NCI-H2081 (cell line): ENCODE measurements at regions not wholly inside any gene's neighbourhood (a gene's known extent, or its start where the extent isn't known, plus 50 kb on each side); places are given as distances from the start of the nearest gene placed in this dataset.
"Not testable (repeated sequence)": the region's sequence is repeated elsewhere in the genome, so short reads cannot be mapped to it uniquely, and the experiment has no call there.

Experiments used
- DNase-seq, 2 experiments: peaks; one replicate each; lab custom pipeline; 2025; lab: John Stamatoyannopoulos, UW

DNA sequence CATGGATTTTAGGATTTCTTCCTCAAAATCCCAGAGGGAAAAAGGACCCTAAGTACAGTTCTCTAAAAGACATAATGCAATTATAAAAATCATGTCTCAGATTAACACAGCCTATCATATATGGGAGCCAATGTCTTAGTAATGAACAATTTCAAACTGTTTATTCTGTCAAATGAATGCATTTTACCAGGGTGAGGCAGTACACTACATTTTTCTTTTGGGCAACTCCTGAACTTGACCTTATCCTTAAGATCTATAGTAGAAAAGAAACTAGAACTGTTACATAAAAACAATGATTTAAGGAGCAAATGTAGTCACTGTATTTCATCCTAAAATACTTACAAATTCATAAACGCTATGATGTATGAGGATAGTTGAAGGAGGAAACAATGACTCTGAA lies 226.3 kb upstream of the B3GALT2 start:
- DNase-seq = no peak

DNA sequence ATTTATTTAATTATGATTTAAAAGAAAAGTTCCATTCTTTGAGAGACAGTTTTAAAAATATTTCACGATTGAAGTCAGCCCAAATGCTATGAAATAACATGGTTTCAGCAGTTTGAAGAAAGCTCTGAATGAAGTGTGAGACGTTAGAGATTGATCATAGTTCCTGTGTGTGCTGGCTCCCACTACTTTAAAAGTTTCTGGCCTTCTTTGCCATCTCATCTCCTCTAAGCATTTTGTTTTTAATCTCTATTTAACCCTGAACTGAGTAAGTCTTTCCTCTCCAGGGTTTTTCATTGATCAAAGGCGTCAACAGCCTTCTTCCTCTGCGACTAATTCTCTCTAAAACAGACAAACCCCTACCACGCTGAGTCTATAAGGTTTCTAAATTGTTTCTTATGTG lies 225.3 kb upstream of the B3GALT2 start:
- DNase-seq = no peak

DNA sequence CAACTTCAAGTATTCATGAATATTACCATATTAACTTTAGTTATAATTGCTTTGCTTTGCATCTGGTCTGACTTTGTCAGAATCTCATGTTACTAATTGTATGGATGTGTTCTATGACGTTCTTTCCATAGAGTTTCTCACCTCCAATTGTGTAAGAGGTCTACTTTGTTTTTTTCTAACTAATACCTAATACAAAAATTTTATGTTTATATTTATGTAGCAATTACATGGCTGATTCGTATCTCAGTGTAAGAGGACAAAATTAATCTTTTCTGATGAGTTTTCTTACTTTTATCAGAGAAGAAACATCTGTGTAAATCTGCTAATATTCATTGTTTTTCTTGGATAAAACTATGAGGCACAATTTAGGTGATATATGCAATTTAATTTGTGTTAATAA lies 224.8 kb upstream of the B3GALT2 start:
- DNase-seq = no peak

DNA sequence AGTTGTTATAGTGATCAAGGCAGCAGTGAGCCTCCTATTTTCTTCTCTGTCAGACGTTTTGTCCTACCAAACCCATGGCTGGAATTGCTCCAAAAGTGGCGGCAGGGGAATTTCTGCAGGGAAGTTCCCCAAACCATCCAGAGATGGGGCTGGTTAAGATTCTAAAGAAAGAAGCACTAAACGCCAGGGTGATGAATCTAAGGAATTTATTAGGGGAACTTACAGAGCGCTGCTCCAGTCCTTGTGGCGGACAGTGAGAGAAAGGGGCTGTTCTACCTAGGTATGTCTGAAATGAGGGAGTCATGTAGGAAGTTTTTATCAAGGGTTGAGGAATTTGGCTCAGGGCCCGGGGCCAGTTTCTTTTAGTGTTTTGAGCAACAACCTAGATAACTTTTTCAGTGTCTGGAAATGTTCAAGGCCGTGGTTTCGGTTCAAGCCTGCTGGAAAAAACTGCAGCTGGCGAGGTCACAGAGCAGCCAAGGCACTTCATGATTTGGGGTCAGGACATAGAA lies 222.4 kb upstream of the B3GALT2 start:
- DNase-seq = no peak

DNA sequence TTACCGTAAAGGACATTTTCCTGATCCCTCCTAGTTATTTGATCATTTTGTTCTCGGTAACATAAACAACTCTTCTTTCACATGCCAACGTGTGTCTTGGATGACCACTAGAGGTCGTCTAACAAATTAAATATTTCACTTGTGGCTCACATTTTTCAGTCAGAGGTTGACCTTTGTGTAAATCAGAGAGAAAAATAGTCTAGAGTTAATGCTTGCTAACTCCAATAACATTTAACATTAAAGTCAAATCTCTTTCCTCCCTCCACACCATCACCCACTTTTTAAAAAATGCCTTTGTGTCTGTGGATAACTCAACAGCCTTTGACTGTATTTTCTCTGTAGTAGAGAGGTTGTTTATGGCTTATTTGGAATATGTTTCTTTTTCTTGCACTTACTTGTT lies 220.5 kb upstream of the B3GALT2 start:
- peak; percentile 57 to 74 for DNase-seq

DNA sequence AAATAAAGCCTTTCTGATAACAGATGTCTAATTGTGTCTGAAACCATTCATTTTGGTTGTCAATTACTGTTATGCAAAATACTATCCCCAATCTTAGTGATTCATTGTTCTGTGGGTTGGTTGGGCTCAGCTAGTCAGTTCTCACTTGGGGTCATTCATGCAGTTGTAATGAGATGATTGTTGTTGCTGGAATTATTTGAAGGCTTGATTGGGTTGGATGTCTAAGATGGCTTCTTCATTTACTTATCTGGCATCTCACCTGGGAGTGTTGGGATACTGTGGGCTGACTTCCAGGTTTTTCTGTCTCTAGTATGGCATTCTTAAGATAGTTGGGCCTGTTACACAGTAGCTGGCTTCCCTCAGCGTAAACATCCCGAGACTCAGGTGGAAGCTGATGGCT lies 217.8 kb upstream of the B3GALT2 start:
- no peak for DNase-seq

DNA sequence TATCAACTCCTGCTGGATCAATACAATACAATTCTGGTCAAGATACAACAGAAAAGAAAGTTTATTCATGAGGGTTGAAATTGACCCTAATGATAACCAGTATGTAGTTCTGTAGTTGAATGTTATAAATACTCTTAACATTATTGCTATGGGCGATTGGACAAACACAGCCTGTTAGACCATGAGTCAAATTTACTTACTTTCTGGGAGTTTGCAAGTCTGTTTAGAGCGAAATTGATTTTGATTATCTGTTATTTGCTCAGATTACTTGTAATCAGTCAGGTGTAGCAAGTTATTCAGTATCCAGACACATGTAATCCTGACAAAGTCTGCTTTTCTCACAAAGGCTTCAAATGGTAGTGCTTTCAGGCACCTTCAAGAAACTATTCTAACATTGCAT lies 216.6 kb upstream of the B3GALT2 start:
- no peak for DNase-seq

DNA sequence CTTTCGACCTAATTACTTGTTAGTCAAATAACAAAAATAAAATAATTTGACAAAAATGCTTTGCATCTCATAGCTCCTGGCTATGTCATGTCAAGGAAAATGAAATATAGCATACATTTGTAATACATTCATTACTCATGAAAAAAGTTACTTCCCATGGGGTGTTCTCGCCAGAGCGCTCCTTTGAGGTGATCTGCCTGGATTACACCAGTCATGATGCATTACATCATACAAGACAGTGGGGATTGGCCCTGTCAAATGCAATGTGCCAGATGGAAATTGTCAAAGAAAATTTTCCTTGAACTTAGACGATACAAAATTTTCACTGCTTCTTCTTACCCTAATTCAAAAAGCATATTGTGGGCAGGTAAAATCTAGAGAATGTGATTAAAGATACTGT lies 215.6 kb upstream of the B3GALT2 start:
- DNase-seq = no peak

DNA sequence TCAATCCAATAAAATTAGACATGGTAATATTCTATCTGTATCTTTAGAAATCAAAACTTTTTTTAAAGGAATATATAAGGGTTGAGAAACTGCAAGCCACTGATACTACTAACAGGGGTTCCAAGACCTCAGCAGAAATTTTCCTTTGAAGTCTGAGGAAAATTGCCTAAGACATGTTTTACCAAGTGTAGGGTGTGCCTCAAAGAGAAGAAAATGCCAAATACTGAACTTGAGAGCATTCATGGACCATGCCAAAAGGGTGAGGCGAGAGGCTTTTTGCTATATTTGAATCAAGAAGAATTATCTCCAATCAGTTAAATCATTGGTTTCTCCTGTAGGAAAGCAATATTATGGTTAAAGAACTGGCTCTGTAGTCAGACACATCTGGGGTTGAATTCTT lies 207.9 kb upstream of the B3GALT2 start:
- DNase-seq = no peak

DNA sequence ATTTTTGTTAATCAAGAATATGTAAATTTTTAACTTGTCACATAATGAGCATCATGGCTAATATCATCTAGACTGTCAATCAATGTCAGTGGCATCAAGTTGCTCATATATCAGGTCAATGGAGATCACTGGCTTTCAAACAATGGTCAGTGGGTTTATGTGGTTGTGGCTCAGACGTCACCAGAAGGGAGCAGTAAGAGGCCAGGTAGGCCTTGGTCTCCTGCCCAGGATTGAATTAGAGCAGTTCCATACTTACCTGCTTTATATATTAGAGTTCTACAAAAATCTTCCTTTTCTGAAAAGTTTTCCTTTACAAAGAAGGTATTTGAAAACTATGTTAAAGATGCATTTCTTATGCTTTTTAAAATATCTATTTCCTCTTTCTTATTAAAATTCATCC lies 206.3 kb upstream of the B3GALT2 start:
- DNase-seq = no peak

DNA sequence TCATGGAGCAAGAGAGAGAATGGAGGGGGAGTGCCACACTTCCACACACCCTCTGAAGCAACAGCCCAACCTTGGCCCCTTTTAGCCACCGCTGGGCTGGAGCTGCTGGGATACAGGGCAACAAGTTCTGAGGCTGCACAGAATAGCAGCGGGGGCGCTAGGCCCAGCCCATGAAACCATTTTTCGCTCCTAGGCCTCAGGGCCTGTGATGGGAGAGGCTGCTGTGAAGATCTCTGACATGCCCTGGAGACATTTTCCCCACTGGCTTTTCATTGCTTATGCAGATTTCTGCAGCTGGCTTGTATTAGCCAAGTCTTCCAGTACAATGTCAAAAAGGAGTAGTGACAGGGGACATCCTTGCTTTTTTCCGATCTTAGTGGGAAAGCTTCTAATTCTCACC lies 202.3 kb upstream of the B3GALT2 start:
- no peak for DNase-seq

DNA sequence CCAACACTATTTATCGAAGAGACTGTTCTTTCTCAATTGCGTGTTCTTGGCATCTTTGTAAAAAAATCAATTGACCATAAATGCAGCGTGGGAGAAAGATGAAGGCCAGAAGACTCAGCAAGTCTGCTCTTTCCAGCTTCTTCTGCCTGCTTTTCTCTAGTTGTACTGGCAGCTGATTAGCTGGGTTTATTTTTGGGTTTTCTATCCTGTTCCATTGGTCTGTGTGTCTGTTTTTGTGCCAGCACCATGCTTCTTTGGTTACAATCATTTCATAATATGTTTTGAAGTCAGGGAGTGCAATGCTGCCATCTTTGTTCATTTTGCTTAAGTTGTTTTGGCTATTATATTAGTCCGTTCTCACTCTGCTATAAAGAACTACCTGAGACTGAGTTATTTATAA lies 201.8 kb upstream of the B3GALT2 start:
- DNase-seq = no peak

DNA sequence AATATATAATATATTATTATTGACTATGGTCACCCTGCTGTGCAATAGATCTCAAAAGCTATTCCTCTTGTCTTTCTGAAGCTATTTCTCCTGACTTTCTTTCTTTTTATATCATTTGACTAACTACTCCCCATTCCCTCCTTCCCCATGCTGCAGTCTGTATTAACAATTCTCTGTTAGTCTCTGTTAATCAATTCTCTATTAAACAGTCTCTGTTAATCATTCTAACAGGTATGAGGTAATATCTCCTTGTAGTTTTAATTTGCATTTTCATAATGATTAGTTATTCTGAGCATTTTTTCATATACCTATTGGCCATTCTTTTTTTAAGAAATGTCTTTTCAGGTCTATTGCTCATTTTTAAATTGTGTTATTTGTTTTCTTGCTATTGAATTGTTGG lies 201.0 kb upstream of the B3GALT2 start:
- DNase-seq = no peak

DNA sequence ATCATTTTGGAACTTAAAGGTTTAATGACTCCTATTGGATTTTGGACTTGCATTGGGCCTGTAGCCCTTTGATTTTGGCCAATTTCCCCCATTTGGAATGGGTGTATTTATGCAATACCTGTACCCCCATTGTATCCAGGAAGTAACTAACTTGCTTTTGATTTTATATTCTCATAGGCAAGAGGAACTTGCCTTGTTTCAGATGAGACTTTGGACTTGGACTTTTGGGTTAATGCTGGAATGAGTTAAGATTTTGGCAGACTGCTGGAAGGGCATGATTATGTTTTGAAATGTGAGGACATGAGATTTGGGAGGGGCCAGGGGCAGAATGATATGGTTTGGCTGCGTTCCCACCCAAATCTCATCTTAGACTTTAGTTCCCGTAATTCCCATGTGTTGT lies 192.0 kb upstream of the B3GALT2 start:
- not testable (repeated sequence) for DNase-seq

DNA sequence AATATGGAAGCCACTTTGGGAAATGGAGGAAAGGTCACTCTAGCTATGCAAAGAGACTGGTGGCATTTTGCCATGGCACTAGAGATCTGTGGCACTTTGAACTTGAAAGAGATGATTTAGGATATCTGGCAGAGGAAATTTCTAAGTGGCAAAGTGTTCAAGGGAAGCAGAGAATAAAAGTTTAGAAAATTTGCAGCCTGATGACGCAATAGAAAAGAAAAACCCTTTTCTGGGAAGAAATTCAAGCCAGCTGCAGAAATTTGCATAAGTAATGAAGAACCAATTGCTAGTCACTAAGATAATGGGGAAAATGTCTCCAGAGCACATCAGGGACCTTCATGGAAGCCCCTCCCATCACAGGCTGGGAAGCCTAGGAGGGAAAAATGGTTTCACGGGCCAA lies 191.1 kb upstream of the B3GALT2 start:
- DNase-seq = no peak

DNA sequence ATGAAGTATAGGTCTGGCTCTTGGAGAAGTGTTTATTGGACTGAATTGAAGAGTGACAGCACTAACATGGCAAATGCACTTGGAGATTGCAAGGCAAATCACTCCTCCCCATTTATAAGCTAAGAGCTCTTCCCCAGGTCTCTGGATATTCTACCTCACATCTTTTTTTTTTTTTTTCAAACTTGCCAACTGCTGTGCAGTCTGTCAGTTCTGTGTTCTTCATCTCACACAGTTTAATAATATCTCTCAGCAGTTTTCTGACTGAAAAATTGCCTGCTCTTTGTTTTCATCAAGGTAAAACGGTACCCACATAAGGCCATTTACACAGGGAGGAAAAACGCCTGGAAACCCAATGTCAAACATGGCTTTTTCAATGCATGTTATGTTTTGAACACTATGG lies 186.1 kb upstream of the B3GALT2 start:
- DNase-seq = no peak

DNA sequence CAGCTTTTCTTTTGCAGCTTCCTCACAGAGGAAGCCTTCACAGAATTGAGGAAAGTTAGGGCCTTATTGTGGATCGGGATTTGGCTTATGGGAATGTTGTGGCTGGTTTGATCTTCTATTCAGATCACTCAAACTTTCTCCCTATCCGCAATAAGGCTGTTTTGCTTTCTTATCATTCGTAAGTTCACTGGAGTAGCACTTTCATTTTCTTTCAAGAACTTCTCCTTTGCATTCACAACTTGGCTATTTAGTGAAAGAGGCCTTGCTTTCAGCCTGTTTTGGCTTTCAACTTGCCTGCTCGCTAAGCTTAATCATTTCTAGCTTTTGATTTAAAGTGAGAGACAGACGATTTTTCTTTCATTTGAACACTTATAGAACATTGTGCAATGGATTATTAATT lies 181.9 kb upstream of the B3GALT2 start:
- DNase-seq = no peak

DNA sequence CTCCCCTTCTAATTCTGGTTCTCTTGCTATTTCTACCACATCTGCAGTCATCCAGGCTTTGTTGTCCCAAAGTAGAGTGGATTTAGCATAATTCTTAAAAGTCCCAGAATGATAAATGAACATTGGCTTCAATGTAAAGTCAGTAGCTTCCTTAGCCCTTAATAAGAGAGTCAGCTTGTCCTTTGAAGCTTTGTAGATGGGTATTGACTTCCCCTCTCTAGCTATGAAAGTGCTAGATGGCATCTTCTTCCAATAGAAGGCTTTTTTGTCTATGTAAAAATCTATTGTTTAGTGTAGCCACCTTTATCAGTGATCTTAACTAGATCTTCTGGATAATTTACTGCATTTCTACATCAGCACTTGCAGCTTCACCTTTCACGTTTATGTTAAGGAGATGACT lies 181.4 kb upstream of the B3GALT2 start:
- no peak for DNase-seq

DNA sequence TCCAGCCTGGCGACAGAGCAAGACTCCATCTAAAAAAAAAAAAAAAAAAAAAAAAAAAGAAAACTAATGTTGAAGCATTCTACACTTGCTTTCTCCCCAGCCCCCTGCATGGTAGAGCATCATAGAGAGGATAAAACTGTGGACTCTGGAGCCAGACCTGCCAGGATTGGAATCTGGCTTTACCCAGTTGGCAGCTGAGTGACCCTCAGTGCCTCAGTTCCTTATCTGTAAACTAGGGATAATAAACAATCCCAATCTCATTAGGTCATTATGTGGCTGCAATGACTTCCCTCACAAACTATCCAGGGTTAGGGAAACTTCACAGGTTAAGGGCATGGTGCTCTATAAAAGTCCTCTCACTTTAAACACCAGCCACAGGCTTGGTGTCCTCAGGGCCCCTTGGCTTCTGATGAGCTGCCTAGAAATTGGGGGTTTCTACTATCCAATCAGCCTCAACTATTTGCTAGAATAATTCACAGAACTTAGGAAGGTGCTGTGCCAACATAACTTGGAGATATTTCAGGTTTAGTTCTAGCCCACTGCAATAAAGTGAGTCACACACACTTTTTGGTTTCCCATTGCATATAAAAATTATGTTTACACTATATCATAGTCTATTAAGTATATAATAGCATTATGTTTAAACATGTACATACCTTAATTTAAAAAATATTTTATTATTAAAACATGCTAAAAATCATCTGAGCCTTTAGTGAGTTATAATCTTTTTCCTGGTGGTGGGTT lies 180.5 kb upstream of the B3GALT2 start:
- DNase-seq = no peak

DNA sequence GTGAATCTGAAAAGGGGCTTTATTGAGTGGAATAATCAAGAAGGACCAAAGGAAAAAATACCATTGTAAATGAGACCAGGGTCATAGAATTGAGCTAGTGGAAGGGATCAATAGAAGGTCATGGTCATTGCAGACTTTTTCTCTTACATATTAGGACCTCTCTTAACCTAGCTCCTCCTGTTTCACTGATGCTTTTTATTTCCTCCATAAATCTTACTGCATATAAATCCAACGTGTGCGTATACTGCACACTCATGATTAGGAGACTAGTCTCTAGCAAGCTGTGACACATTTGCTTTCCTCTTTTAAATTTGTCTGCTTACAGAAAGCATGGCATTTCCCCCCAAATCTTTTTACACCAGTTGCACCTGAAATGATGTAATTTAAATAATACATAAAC lies 179.6 kb upstream of the B3GALT2 start:
- no peak for DNase-seq

DNA sequence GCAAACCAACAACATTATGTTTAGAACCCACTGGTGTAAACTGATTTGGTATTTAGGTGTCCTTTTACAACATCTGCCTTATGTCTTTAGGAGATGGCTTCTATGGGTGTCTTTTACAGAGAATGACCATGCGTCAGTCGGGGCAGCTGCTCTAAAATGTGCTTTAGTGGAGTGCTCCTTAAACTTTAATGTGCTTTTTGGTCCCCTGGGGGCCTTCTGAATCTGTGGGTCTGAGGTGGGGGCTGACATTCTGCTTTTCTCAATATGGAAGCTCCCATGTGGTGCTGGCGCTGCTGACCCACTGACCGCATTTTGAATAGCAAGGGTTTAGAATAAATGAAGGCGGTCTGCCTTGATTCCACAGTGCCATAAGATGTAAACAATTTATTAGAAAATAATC lies 173.2 kb upstream of the B3GALT2 start:
- no peak for DNase-seq

DNA sequence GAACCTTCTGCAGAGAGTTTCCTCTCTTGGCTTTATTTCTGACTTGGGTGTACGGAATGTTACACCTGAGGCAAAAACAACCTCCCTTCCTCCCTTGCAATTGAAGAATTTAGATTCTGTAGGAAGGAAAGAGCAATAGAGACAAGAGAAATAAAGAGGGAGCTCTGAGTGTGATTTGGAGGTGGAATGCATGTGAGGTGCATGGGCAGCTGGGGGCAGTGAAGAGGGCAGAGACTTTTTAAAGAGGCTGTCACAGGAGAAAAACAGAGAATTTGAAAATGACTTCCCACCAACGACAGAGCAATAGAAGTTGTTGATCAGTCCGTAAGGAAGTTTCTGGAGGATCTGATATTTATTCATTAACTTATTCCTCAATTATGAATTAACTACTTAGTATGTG lies 172.0 kb upstream of the B3GALT2 start:
- no peak for DNase-seq

DNA sequence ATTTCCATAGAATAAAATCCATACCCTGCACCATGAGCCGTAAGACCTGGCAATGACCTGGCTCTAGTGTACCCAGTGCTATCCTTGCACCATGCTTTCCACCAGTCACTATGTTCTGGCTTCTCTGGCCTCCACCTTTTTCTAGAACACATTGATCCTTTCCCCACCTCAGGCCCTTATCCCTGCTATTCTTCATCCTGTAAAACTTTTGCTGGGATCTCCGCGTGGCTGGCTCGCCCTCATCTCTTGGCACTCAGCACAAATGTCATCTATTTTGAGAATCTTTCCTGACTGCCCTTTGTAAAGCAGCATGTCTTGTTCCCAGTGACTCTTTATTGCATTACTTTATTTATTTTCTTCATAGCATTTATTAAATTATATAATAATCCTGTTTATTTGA lies 169.8 kb upstream of the B3GALT2 start:
- no peak for DNase-seq

DNA sequence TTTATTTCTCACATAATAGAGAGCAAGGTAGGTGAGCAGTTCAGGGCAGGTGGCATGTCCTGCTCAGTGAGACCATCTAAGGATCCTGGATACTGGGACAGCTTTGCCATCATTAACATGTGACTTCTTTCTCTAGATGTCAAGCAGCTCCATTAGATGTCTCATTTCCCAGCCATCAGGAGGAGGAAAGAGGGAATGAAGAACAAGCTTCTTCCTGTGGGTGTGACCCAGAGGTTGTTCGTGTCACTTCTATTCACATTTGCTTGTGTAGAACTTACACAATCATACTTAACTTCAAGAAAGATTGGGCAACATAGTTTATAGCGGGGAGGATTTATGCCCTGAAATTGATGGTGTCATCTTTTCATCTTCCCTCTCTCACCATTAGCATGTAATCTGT lies 169.2 kb upstream of the B3GALT2 start:
- DNase-seq = no peak
